ENCODE measurements at regions not wholly inside any gene's neighbourhood (a gene's known extent, or its start where the extent isn't known, plus 50 kb on each side); places are given as distances from the start of the nearest gene placed in this dataset.

DNA sequence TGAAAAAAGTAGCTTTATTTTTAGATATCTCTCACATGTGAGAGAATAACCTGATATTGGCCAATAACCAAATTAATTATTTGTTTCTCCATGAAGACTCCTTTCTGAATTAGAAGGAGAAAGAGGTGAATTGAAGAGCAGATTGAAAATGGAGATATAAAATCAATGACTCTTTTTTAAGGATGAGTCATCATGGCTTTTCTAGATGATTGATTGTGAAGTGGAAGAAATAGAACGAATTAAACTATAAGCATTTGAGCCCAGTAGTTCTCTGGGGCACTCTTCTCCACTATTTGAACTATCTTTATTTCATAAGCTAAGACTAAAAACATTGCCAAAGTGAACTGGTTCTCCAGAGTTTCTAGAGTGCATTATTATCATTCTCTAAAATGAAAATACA is 137.2 kb upstream of the EDNRA start:
- no peak overlapping the region for H4K5ac ChIP-seq (ENCODE audit: insufficient read length, low read depth, low read length)
- no peaks in the 10 kb centered on the region for H3K79me2 ChIP-seq (ENCODE audit: insufficient read depth, low read length)
- H3K27ac ChIP-seq (ENCODE audit: insufficient read length, low read depth, low read length), result no peak overlapping the region
- H3K9ac ChIP-seq (ENCODE audit: extremely low read depth, insufficient read length, low read length), result no peak overlapping the region
- Mint-ChIP-seq H3K36me3 (ENCODE audit: insufficient read depth in 1 of 3, low read depth in 3 of 3) (peaks cover 0 to 3% (median 0%) of the 10 kb centered on the region in 3 experiments; a peak in 1 of 7 replicates), H3K27ac (no peak overlapping the region), H3K4me1 (peaks cover 4 to 10% of the 10 kb centered on the region in 2 experiments), H3K27me3 (ENCODE audit: low read depth) (no peaks in the 10 kb centered on the region), H3K4me3 (no peak overlapping the region), H3K9me3 (no peaks in the 10 kb centered on the region)
- no peak overlapping the region for H2AFZ ChIP-seq (ENCODE audit: low read length)
- no peak overlapping the region for H3K4me2 ChIP-seq (ENCODE audit: insufficient read depth, insufficient read length, low read length)
- H4K91ac ChIP-seq (ENCODE audit: insufficient read length, low read depth, low read length), result no peak overlapping the region
- no peak overlapping the region for H3K14ac ChIP-seq (ENCODE audit: insufficient read depth, low read length)
- H3K4ac ChIP-seq (ENCODE audit: low read depth, low read length), result no peak overlapping the region
- H4K8ac ChIP-seq (replicated peaks; ENCODE audit: insufficient read length, low read depth, low read length), result no peak overlapping the region
- no peaks in the 10 kb centered on the region for H3K4me1 ChIP-seq (ENCODE audit: insufficient read depth, low read length)
- H3T11ph ChIP-seq (ENCODE audit: low read length), result no peak overlapping the region
- H2BK20ac ChIP-seq (ENCODE audit: low read depth, low read length, poor library complexity, severe bottlenecking), result no peak overlapping the region
- no peaks in the 10 kb centered on the region for H3K79me1 ChIP-seq (ENCODE audit: insufficient read depth, low read depth, low read length, poor library complexity, severe bottlenecking)
- no peaks in the 10 kb centered on the region for H3K23me2 ChIP-seq (ENCODE audit: insufficient read length, low read depth, low read length, poor library complexity, severe bottlenecking)
- no peak overlapping the region for H2BK15ac ChIP-seq (ENCODE audit: low read depth, low read length)
- no peak overlapping the region for H3K23ac ChIP-seq (ENCODE audit: insufficient read length, low read depth, low read length)
- no CpG with 5 or more reads among the region's 1 CpG for WGBS (ENCODE audit: extremely low coverage, insufficient read length, low lambda C conversion rate)
- no peak overlapping the region for H2AK5ac ChIP-seq (ENCODE audit: insufficient read length, low read length)
- no peak for DNase-seq
- H3K18ac ChIP-seq (ENCODE audit: insufficient read length, low read depth, low read length), result no peak overlapping the region
- no peaks in the 10 kb centered on the region for H4K20me1 ChIP-seq (ENCODE audit: control insufficient read depth, insufficient read depth, insufficient read length)
- H3K56ac ChIP-seq (ENCODE audit: insufficient read length, low read depth, low read length), result no peak overlapping the region
- no peaks in the 10 kb centered on the region for H3K27me3 ChIP-seq (ENCODE audit: insufficient read depth, low read length)
- no peak overlapping the region for H2BK12ac ChIP-seq (ENCODE audit: insufficient read length, low read depth, low read length)
- no peaks in the 10 kb centered on the region for H3K9me3 ChIP-seq (ENCODE audit: control insufficient read depth, low read depth, low read length)
- no peak overlapping the region for H2BK5ac ChIP-seq (ENCODE audit: insufficient read length, low read length)
- H2BK120ac ChIP-seq (ENCODE audit: low read depth, low read length, poor library complexity, severe bottlenecking), result no peak overlapping the region
- TF ChIP-seq, protein P1, sequence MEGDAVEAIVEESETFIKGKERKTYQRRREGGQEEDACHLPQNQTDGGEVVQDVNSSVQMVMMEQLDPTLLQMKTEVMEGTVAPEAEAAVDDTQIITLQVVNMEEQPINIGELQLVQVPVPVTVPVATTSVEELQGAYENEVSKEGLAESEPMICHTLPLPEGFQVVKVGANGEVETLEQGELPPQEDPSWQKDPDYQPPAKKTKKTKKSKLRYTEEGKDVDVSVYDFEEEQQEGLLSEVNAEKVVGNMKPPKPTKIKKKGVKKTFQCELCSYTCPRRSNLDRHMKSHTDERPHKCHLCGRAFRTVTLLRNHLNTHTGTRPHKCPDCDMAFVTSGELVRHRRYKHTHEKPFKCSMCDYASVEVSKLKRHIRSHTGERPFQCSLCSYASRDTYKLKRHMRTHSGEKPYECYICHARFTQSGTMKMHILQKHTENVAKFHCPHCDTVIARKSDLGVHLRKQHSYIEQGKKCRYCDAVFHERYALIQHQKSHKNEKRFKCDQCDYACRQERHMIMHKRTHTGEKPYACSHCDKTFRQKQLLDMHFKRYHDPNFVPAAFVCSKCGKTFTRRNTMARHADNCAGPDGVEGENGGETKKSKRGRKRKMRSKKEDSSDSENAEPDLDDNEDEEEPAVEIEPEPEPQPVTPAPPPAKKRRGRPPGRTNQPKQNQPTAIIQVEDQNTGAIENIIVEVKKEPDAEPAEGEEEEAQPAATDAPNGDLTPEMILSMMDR (conservative IDR thresholded peaks at IDR 0.05), result no peak

Measured in H9 (cell line).